ENCODE measurements at regions not wholly inside any gene's neighbourhood (a gene's known extent, or its start where the extent isn't known, plus 50 kb on each side); places are given as distances from the start of the nearest gene placed in this dataset.

DNA sequence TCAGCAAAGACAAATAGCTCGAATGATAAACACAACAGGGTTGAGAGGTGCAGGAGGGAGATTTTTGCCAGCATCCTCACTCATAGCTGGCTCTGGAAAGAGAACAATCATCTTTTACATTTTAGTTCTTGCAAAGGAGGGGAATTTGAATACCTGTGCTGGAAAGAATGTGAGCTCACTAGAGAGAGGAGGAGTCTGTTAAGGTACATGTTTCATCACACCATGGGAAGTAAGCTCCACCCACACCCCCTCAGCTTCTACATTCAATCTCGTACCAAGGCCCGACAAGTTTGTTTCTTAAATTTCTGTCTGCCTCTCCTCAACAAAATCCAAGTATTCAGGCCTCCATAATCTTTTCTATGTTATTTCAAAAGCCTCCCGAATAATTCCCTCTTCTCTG, 254.6 kb downstream of the BRINP1 start (continued):
- TF ChIP-seq, protein P1, sequence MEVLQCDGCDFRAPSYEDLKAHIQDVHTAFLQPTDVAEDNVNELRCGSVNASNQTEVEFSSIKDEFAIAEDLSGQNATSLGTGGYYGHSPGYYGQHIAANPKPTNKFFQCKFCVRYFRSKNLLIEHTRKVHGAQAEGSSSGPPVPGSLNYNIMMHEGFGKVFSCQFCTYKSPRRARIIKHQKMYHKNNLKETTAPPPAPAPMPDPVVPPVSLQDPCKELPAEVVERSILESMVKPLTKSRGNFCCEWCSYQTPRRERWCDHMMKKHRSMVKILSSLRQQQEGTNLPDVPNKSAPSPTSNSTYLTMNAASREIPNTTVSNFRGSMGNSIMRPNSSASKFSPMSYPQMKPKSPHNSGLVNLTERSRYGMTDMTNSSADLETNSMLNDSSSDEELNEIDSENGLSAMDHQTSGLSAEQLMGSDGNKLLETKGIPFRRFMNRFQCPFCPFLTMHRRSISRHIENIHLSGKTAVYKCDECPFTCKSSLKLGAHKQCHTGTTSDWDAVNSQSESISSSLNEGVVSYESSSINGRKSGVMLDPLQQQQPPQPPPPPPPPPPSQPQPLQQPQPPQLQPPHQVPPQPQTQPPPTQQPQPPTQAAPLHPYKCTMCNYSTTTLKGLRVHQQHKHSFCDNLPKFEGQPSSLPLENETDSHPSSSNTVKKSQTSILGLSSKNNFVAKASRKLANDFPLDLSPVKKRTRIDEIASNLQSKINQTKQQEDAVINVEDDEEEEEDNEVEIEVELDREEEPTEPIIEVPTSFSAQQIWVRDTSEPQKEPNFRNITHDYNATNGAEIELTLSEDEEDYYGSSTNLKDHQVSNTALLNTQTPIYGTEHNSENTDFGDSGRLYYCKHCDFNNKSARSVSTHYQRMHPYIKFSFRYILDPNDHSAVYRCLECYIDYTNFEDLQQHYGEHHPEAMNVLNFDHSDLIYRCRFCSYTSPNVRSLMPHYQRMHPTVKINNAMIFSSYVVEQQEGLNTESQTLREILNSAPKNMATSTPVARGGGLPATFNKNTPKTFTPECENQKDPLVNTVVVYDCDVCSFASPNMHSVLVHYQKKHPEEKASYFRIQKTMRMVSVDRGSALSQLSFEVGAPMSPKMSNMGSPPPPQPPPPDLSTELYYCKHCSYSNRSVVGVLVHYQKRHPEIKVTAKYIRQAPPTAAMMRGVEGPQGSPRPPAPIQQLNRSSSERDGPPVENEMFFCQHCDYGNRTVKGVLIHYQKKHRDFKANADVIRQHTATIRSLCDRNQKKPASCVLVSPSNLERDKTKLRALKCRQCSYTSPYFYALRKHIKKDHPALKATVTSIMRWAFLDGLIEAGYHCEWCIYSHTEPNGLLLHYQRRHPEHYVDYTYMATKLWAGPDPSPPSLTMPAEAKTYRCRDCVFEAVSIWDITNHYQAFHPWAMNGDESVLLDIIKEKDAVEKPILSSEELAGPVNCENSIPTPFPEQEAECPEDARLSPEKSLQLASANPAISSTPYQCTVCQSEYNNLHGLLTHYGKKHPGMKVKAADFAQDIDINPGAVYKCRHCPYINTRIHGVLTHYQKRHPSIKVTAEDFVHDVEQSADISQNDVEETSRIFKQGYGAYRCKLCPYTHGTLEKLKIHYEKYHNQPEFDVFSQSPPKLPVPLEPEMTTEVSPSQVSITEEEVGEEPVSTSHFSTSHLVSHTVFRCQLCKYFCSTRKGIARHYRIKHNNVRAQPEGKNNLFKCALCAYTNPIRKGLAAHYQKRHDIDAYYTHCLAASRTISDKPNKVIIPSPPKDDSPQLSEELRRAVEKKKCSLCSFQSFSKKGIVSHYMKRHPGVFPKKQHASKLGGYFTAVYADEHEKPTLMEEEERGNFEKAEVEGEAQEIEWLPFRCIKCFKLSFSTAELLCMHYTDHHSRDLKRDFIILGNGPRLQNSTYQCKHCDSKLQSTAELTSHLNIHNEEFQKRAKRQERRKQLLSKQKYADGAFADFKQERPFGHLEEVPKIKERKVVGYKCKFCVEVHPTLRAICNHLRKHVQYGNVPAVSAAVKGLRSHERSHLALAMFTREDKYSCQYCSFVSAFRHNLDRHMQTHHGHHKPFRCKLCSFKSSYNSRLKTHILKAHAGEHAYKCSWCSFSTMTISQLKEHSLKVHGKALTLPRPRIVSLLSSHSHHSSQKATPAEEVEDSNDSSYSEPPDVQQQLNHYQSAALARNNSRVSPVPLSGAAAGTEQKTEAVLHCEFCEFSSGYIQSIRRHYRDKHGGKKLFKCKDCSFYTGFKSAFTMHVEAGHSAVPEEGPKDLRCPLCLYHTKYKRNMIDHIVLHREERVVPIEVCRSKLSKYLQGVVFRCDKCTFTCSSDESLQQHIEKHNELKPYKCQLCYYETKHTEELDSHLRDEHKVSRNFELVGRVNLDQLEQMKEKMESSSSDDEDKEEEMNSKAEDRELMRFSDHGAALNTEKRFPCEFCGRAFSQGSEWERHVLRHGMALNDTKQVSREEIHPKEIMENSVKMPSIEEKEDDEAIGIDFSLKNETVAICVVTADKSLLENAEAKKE (CRISPR knock-in tag; IDR thresholded peaks at IDR 0.05): no peak
- TF ChIP-seq STAT1 (IDR thresholded peaks at IDR 0.05; ENCODE audit: unreplicated experiment) (no peak), JUNB (IDR thresholded peaks at IDR 0.05; ENCODE audit: unreplicated experiment) (no peak), ZNF331 (CRISPR knock-in tag; IDR thresholded peaks at IDR 0.05; ENCODE audit: low read depth) (no peak), EZH2phosphoT487 (IDR thresholded peaks at IDR 0.05; ENCODE audit: unreplicated experiment) (no peak)
- TF ChIP-seq, protein P2, sequence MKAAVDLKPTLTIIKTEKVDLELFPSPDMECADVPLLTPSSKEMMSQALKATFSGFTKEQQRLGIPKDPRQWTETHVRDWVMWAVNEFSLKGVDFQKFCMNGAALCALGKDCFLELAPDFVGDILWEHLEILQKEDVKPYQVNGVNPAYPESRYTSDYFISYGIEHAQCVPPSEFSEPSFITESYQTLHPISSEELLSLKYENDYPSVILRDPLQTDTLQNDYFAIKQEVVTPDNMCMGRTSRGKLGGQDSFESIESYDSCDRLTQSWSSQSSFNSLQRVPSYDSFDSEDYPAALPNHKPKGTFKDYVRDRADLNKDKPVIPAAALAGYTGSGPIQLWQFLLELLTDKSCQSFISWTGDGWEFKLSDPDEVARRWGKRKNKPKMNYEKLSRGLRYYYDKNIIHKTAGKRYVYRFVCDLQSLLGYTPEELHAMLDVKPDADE (IDR thresholded peaks at IDR 0.05): no peak
- TF ChIP-seq, protein P3, sequence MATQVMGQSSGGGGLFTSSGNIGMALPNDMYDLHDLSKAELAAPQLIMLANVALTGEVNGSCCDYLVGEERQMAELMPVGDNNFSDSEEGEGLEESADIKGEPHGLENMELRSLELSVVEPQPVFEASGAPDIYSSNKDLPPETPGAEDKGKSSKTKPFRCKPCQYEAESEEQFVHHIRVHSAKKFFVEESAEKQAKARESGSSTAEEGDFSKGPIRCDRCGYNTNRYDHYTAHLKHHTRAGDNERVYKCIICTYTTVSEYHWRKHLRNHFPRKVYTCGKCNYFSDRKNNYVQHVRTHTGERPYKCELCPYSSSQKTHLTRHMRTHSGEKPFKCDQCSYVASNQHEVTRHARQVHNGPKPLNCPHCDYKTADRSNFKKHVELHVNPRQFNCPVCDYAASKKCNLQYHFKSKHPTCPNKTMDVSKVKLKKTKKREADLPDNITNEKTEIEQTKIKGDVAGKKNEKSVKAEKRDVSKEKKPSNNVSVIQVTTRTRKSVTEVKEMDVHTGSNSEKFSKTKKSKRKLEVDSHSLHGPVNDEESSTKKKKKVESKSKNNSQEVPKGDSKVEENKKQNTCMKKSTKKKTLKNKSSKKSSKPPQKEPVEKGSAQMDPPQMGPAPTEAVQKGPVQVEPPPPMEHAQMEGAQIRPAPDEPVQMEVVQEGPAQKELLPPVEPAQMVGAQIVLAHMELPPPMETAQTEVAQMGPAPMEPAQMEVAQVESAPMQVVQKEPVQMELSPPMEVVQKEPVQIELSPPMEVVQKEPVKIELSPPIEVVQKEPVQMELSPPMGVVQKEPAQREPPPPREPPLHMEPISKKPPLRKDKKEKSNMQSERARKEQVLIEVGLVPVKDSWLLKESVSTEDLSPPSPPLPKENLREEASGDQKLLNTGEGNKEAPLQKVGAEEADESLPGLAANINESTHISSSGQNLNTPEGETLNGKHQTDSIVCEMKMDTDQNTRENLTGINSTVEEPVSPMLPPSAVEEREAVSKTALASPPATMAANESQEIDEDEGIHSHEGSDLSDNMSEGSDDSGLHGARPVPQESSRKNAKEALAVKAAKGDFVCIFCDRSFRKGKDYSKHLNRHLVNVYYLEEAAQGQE (IDR thresholded peaks at IDR 0.05; ENCODE audit: unreplicated experiment): no peak

Data from GM23338 (cell line).